Progenitor cell of endocrine pancreas (in vitro differentiated cells): ENCODE measurements at regions not wholly inside any gene's neighbourhood (a gene's known extent, or its start where the extent isn't known, plus 50 kb on each side); places are given as distances from the start of the nearest gene placed in this dataset.

Experiments used
- DNase-seq: peaks from one replicate; pipeline ENCODE4 v3.0.0; 2021; ENCODE audit warnings: low spot score; ENCODE audit not compliant: unreplicated experiment
- H3K27ac Mint-ChIP-seq: 2 replicates; pipeline ENCODE4 v1.8.0; 2021; ENCODE audit warnings: mild to moderate bottlenecking, moderate library complexity, mixed read lengths
- H3K27me3 Mint-ChIP-seq: 2 replicates; pipeline ENCODE4 v1.8.0; 2021; ENCODE audit warnings: mixed read lengths
- H3K36me3 Mint-ChIP-seq: 2 replicates; pipeline ENCODE4 v1.8.0; 2022; ENCODE audit warnings: mixed read lengths; ENCODE audit not compliant: insufficient read depth
- H3K4me1 Mint-ChIP-seq: 2 replicates; pipeline ENCODE4 v1.8.0; 2021; ENCODE audit warnings: low read depth, mixed read lengths
- H3K4me3 Mint-ChIP-seq: 2 replicates; pipeline ENCODE4 v1.8.0; 2021; ENCODE audit warnings: low read depth, mild to moderate bottlenecking, moderate library complexity, mixed read lengths
- H3K9me3 Mint-ChIP-seq: 2 replicates; pipeline ENCODE4 v1.8.0; 2021; ENCODE audit warnings: low read depth, mixed read lengths
- CTCF ChIP-seq: fragments of 200-600 bp; sonication (generic); IDR thresholded peaks from one replicate; pipeline ENCODE4 v1.5.0; 2021; ENCODE audit warnings: antibody characterized with exemption, mild to moderate bottlenecking; ENCODE audit not compliant: unreplicated experiment

- Mint-ChIP-seq H3K4me3 (no peak overlapping the region), H3K36me3 (no peaks in the 10 kb centered on the region), H3K9me3 (peaks cover 14% of the 10 kb centered on the region), H3K27me3 (no peaks in the 10 kb centered on the region), H3K4me1 (peaks cover 35% of the 10 kb centered on the region), H3K27ac (no peak overlapping the region)
- TF ChIP-seq CTCF = no peak
- no peak for DNase-seq
These were observed 963.3 kb upstream of the SPRY2 start for GRCh38 chr13:81304121-81304659.

GRCh38 chr13:81302677-81303076 lies 961.8 kb upstream of the SPRY2 start:
- Mint-ChIP-seq H3K4me1 (peaks cover 34% of the 10 kb centered on the region), H3K4me3 (no peak overlapping the region), H3K27me3 (no peaks in the 10 kb centered on the region), H3K9me3 (peaks cover 16% of the 10 kb centered on the region), H3K36me3 (no peaks in the 10 kb centered on the region), H3K27ac (peak overlapping the region; percentile 1)
- no peak for TF ChIP-seq CTCF
- DNase-seq = no peak

- TF ChIP-seq CTCF = no peak
- Mint-ChIP-seq H3K4me1 (peaks cover 34% of the 10 kb centered on the region), H3K27me3 (no peaks in the 10 kb centered on the region), H3K27ac (peak overlapping the region; percentile 67), H3K4me3 (no peak overlapping the region), H3K9me3 (peaks cover 12% of the 10 kb centered on the region), H3K36me3 (no peaks in the 10 kb centered on the region)
- no peak for DNase-seq
These were observed 961.2 kb upstream of the SPRY2 start for GRCh38 chr13:81302125-81302524.

GRCh38 chr13:81295177-81295576 lies 954.3 kb upstream of the SPRY2 start:
- no peak for TF ChIP-seq CTCF
- peaks cover 14% of the 10 kb centered on the region for H3K4me1 Mint-ChIP-seq
- H3K4me3 Mint-ChIP-seq = no peak overlapping the region
- H3K9me3 Mint-ChIP-seq = peaks cover 3% of the 10 kb centered on the region
- H3K36me3 Mint-ChIP-seq = no peaks in the 10 kb centered on the region
- DNase-seq = no peak
- no peaks in the 10 kb centered on the region for H3K27me3 Mint-ChIP-seq
- H3K27ac Mint-ChIP-seq = peak overlapping the region; percentile 37

GRCh38 chr13:81293594-81294164 lies 952.8 kb upstream of the SPRY2 start:
- H3K27ac Mint-ChIP-seq = no peak overlapping the region
- TF ChIP-seq CTCF = no peak
- peaks cover 3% of the 10 kb centered on the region for H3K9me3 Mint-ChIP-seq
- H3K4me1 Mint-ChIP-seq = peaks cover 14% of the 10 kb centered on the region
- H3K27me3 Mint-ChIP-seq = no peaks in the 10 kb centered on the region
- no peaks in the 10 kb centered on the region for H3K36me3 Mint-ChIP-seq
- no peak for DNase-seq
- no peak overlapping the region for H3K4me3 Mint-ChIP-seq
